ENCODE measurements at regions not wholly inside any gene's neighbourhood (a gene's known extent, or its start where the extent isn't known, plus 50 kb on each side); places are given as distances from the start of the nearest gene placed in this dataset.

- TF ChIP-seq, protein P1, sequence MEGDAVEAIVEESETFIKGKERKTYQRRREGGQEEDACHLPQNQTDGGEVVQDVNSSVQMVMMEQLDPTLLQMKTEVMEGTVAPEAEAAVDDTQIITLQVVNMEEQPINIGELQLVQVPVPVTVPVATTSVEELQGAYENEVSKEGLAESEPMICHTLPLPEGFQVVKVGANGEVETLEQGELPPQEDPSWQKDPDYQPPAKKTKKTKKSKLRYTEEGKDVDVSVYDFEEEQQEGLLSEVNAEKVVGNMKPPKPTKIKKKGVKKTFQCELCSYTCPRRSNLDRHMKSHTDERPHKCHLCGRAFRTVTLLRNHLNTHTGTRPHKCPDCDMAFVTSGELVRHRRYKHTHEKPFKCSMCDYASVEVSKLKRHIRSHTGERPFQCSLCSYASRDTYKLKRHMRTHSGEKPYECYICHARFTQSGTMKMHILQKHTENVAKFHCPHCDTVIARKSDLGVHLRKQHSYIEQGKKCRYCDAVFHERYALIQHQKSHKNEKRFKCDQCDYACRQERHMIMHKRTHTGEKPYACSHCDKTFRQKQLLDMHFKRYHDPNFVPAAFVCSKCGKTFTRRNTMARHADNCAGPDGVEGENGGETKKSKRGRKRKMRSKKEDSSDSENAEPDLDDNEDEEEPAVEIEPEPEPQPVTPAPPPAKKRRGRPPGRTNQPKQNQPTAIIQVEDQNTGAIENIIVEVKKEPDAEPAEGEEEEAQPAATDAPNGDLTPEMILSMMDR (conservative IDR thresholded peaks at IDR 0.05) = no peak
- TF ChIP-seq EZH2 (IDR thresholded peaks at IDR 0.05; ENCODE audit: low read depth) = no peak
Measured at GRCh38 chr17:22506861-22507260, 814.5 kb downstream of the KCNJ18 start.
